GM23248 (cell line): ENCODE measurements at regions not wholly inside any gene's neighbourhood (a gene's known extent, or its start where the extent isn't known, plus 50 kb on each side); places are given as distances from the start of the nearest gene placed in this dataset.
"Not testable (repeated sequence)": the region's sequence is repeated elsewhere in the genome, so short reads cannot be mapped to it uniquely, and the experiment has no call there.

ENCODE experiments used
- EZH2 ChIP-seq: fragments of 200-600 bp; sonication (generic); IDR thresholded peaks from 2 replicates; pipeline ENCODE4 v1.6.1; 2018; ENCODE audit warnings: antibody characterized with exemption, mild to moderate bottlenecking; ENCODE audit not compliant: insufficient read depth, poor library complexity, severe bottlenecking
- EZH2phosphoT487 ChIP-seq: fragments of 200-600 bp; sonication (generic); IDR thresholded peaks from 2 replicates; pipeline ENCODE4 v1.6.1; 2018; ENCODE audit warnings: antibody characterized with exemption, moderate library complexity, mild to moderate bottlenecking, low read depth; ENCODE audit not compliant: insufficient read depth

- not testable (repeated sequence) for TF ChIP-seq EZH2phosphoT487, EZH2
Measured at GRCh38 chr15:19888811-19889210, 652.8 kb downstream of the GOLGA6L6 start.
